GM18868 (cell line): ENCODE measurements at regions not wholly inside any gene's neighbourhood (a gene's known extent, or its start where the extent isn't known, plus 50 kb on each side); places are given as distances from the start of the nearest gene placed in this dataset.
"Not testable (repeated sequence)": the region's sequence is repeated elsewhere in the genome, so short reads cannot be mapped to it uniquely, and the experiment has no call there.

Experiments used
- ATAC-seq: cut with Tn5 transposase; IDR thresholded peaks from one replicate; pipeline ENCODE4 v1.9.1; 2021; ENCODE audit warnings: mild to moderate bottlenecking, moderate library complexity; ENCODE audit not compliant: unreplicated experiment

GRCh38 chr11:112670806-112671570, 290.2 kb upstream of the NCAM1 start:
- ATAC-seq: no peak

- not testable (repeated sequence) for ATAC-seq
These were observed 287.8 kb upstream of the NCAM1 start for GRCh38 chr11:112673401-112673800.

- no peak for ATAC-seq
These were observed 276.1 kb upstream of the NCAM1 start for GRCh38 chr11:112685111-112685510.

GRCh38 chr11:112689851-112690250, 271.4 kb upstream of the NCAM1 start:
- no peak for ATAC-seq

- ATAC-seq: no peak
These were observed 267.4 kb upstream of the NCAM1 start for GRCh38 chr11:112693781-112694180.

- no peak for ATAC-seq
These were observed 267.0 kb upstream of the NCAM1 start for GRCh38 chr11:112694245-112694644.

- no peak for ATAC-seq
These were observed 266.4 kb upstream of the NCAM1 start for GRCh38 chr11:112694813-112695212.

GRCh38 chr11:112697391-112698178, 263.6 kb upstream of the NCAM1 start:
- ATAC-seq: no peak

- ATAC-seq: no peak
These were observed 256.1 kb upstream of the NCAM1 start for GRCh38 chr11:112705148-112705547.

- no peak for ATAC-seq
These were observed 254.4 kb upstream of the NCAM1 start for GRCh38 chr11:112706863-112707262.

- ATAC-seq: not testable (repeated sequence)
These were observed 246.9 kb upstream of the NCAM1 start for GRCh38 chr11:112714340-112714739.

GRCh38 chr11:112715056-112715455, 246.2 kb upstream of the NCAM1 start:
- ATAC-seq: no peak

GRCh38 chr11:112718483-112718882, 242.7 kb upstream of the NCAM1 start:
- ATAC-seq: no peak

GRCh38 chr11:112719736-112720525, 241.3 kb upstream of the NCAM1 start:
- no peak for ATAC-seq

- ATAC-seq: no peak
These were observed 239.1 kb upstream of the NCAM1 start for GRCh38 chr11:112722148-112722547.

- no peak for ATAC-seq
These were observed 238.3 kb upstream of the NCAM1 start for GRCh38 chr11:112722876-112723275.

GRCh38 chr11:112723676-112724495, 237.3 kb upstream of the NCAM1 start:
- ATAC-seq: no peak

- ATAC-seq: no peak
These were observed 236.8 kb upstream of the NCAM1 start for GRCh38 chr11:112724496-112724790.

GRCh38 chr11:112725636-112726035, 235.6 kb upstream of the NCAM1 start:
- ATAC-seq: no peak

GRCh38 chr11:112727341-112727841, 233.8 kb upstream of the NCAM1 start:
- no peak for ATAC-seq

GRCh38 chr11:112728288-112728687, 232.9 kb upstream of the NCAM1 start:
- no peak for ATAC-seq
